ENCODE measurements at regions not wholly inside any gene's neighbourhood (a gene's known extent, or its start where the extent isn't known, plus 50 kb on each side); places are given as distances from the start of the nearest gene placed in this dataset.
"Not testable (repeated sequence)": the region's sequence is repeated elsewhere in the genome, so short reads cannot be mapped to it uniquely, and the experiment has no call there.

DNA sequence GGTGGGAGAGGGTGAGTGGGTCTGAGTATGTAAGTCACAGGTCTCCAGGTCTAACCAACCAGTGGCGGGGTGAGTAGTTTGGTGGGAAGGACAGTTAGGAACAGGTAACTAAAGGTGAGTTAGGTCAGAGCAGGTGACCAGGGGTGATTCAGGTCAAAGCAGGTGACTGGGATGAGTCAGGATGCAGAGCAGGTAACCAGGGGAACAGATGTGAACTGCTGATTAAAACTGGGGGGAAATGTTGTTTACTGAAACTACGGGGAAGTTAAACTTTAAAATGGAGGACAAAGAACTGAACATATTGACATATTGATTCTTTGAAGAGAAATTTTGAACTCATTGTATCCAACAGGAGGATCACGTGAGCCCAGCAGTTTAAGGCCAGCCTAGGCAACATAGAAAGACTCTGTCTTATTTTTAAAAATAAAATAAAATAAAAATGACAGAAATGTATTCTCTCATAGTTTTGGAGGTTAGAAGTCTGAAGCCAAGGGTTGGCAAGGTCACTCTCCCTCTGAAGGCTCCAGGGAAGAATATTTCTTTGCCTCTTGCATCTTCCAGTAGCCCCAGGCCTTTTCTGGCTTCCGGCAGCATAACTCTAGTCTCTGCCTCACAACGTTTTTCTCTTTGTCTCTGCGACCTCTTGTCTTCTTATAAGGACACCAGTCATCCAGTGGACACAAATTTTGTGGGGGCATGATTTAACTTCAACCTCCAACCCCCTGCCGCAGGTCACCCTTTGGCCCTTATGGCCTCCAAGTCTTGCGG, 64.3 kb upstream of the TINAGL1 start:
- peak; percentile 38 for DNase-seq

DNA sequence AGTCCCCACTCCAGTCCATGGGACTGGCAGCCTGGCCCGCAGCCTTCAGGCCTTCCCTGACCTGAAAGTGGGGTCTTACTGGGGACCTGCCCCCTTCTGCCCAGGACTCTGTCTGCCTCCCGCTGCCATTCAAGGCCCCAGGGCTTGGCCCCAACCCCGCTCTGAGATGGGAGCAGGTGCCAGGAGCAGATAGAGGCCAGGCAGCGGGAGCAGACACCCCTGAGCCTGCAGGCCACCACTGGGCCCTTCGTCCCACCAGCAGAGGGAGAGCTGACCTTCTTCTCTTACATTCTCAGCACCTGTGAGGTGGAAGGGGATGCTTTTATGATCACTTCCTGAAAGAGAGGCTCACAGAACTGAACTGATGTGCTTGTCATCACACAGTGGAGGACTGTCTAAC, 62.2 kb upstream of the TINAGL1 start:
- DNase-seq, result no peak

DNA sequence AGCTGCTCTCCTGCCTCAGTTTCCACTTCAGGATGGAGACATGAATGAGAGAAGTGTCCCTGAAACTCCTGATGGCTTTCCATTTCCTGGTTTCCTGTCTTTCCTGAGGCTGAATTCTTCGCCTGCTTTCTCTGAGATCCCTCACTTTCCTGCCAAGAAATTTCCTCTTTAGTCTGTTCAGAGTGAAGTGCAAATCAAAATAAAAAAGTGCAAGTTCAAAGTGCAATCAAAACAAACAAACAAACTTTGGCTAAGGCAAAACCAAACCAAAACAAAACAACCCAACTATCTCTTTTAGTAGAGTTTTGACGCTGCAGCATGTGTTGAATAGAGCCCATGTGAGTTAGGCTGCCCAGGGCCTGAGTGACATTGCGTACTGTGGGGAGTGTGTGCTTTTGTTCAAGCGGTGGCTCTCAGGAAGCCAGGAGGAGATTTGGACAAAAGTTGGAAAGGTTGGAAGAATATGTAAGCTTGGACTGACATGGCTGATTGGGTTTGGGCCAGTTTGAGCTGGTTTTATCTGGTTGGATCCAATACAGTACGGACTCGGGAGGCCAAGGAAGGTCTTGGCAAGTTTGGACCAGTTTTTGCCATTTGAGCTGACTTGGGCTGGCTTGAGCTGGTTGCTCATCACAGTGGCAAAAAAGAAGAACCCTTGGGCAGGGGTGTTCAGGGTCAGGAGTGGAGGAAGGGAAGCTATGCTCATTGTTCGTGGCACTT, 61.1 kb upstream of the TINAGL1 start:
- DNase-seq, result peak; percentile 24

DNA sequence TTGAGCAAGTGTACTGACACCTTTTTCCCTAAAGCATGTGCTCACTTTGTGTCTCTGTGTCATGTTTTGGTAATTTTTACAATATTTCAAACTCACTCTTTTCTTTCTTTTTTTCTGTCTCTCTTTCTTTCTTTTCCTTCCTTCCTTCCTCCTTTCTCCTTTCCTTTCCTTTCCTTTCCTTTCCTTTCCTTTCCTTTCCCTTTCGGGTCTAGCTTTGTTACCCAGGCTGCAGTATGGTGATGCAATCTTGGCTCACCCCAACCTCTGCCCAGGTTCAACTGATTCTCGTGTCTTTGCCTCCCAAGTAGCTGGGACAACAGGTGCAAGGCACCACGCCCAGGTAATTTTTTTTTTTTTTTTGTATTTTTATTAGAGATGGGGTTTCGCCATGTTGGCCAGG, 60.4 kb upstream of the TINAGL1 start:
- no peak for DNase-seq

DNA sequence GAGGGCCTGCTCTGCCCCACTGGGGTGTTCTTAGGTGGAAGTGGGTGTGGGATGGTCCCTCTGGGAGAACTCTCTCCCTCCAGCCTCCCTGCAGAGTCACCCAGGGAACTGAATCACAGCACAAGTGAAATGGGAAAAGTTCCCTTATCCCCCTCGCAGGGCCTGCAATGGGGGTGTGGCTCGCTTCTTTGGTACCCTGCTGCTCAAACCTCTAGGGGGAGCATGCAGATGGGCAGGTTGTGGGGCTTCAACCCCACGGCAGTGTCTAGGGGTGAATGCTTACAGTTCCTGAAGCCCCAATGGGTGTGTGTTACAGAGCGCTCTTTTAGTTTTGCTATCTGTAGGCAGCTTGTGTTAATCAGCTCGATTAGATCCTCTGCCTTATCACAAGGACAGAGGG, 59.0 kb upstream of the TINAGL1 start:
- no peak for DNase-seq

DNA sequence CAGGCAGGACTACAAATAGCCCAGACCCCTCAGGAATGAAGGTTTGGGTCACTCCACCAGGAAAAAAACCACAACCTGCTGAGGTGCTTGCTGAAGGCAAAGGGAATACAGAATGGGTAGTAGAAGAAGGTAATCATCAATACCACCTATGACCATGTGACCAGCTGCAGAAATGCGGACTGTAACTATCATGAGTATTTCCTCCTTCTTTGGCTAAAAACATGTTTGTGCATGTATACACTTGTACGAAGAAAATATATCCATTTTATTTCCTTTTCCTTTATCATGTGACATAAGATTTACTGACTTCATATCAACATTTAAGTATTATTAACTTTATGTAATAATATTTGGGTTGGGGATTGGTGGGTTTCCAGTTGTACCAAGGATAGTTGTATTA, 58.3 kb upstream of the TINAGL1 start:
- not testable (repeated sequence) for DNase-seq

DNA sequence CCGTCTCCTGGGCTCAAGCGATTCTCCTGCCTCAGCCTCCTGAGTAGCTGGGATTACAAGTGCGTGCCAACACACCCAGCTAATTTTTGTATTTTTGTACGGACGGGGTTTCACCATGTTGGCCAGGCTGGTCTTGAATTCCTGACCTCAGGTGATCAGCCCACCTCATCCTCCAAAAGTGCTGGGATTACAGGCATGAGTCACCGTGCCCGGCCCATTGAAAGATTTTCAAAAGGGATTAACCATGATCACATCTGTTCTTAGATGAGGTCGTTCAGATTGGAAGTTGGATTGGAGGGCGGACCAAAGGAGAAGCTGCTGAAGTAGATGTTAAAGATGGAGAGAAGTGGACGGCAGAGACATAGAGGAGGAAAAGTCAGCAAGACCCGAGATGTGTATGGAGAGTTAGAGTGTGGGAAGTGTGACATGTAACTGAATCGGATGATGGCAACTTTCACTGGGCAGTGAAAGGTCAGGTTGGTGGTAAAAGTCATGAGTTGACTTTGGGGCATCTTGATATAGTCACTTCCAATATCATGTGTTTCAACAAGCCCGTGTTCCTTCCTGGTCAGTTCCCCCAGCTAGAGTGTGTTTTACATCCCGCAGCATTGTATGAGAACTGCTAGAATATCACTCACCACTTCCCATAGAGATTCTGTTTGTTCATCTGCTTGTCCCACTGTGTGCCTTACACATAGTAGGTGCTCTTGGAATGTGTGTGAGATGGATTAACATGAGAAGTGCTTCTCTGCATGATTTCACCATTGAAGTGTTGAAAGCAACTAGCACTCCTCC, 54.4 kb upstream of the TINAGL1 start:
- peak; percentile 13 for DNase-seq

DNA sequence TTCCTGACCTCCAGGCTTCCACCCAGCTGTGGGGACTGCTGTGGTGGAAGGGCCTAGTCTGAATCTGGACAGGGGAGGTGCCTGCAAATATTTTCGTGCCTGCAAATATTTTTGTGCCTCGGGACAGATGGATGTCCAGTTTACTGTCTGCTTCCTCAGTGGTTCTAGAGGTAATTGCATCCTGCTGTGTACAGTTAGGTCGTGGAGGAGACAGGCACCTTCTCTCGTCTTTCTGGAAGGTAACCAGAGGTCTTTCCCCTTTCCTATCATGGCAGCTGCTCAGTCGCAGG, 53.8 kb upstream of the TINAGL1 start:
- DNase-seq, result no peak

DNA sequence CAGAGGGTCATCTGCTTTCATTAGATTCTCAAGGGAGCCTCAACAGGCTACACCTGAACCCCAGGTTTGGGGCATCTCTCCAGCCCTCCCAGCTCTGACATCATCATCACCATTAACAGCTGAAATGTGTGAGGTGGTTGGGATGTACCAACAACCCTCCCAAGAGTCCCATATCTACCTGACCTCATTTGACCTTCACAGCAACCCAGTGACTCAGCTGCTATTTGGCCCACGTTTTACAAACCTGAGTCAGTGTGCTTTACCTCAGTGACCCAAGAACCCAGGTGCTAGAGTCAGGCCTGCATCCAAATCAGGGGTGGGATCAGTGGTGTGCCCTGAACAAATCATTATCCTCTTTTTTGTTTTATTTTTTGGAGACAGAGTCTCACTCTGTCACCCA, 53.3 kb upstream of the TINAGL1 start:
- no peak for DNase-seq

DNA sequence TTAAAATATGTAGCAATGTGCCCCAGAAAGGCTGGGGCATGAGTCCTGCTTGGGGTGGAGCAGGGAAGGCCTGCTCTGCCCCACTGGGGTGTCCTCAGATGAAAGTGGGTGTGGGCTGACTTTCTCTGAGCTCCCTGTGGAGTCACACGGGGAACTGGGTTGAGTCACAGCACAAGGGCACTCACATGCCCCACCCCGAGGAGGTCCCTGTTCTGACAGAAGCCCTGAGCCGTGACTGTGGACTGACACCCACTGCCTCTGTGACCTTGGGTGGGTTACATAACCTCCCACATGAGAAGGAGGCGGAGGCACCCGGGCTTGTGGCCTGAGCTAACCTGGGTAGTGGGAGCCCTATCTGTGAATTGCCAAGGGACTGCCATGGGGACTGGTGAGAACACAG, 52.5 kb upstream of the TINAGL1 start:
- DNase-seq, result peak; percentile 41

DNA sequence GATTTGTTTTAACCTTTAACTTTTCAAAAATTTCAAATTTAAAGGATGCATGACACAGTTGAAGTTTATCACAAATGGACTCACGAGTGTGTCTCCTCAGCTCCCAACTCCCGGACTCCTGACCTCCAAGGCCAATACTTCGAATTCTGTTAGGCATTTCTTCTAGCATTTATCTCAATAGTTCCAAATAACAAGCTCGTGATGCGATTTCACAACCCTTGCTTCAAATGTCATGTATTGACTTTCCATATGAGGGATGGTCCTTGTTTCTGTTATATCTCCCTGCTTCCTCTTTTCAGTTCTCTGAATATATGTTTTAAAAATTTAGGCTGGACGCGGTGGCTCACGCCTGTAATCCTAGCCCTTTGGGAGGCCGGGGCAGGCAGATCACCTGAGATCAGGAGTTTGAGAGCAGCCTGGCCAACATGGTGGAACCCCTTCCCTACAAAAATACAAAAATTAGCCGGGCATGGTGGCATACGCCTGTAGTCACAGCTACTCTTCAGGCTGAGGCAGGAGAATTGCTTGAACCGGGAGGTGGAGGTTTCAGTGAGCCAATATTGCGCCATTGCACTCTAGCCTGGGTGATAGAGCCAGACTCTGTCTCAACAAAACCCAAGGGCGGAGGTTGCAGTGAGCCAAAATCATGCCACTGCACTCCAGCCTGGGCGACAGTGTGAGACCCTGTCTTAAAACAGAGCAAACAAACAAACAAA, 52.0 kb upstream of the TINAGL1 start:
- DNase-seq, result no peak
